NB4 (cell line): ENCODE measurements at regions not wholly inside any gene's neighbourhood (a gene's known extent, or its start where the extent isn't known, plus 50 kb on each side); places are given as distances from the start of the nearest gene placed in this dataset.

ENCODE experiments used
- MAX ChIP-seq: IDR thresholded peaks from 2 replicates; pipeline ENCODE4 v1.6.1; 2011; ENCODE audit warnings: low read depth, low read length
- MYC ChIP-seq: IDR thresholded peaks from 2 replicates; pipeline ENCODE4 v1.6.1; 2011; ENCODE audit warnings: low read depth, low read length
- POLR2A ChIP-seq: IDR thresholded peaks from 2 replicates; pipeline ENCODE4 v1.6.1; 2011; ENCODE audit warnings: mild to moderate bottlenecking; ENCODE audit not compliant: insufficient read length; ENCODE audit errors: extremely low read depth
- TF ChIP-seq, protein P1 (sequence below): IDR thresholded peaks from one replicate; pipeline ENCODE4 v1.5.1; 2012; ENCODE audit warnings: low read depth, low read length

DNA sequence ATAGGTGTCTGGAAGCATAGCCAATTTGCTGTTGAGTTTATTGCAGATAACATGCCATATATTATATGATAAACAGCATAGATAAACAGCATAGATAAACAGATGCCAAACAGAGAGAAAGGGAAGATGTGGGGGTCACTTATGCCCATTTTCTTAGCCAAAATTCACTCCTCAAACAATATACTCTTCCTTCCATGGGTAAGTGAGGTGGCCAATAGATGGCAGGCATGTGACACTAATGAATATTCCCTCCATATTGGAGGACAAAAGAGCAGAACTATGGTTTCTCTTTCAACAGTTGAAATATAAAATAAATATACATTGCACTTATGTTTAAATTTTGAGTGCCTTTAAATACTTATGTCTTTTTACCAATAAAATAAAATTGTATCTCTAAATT is 1212.8 kb downstream of the REEP3 start:
- TF ChIP-seq POLR2A (no peak), MAX (peak; percentile 26; the same call in 1 of the 2 replicates), MYC (no peak)
- TF ChIP-seq, protein P1, sequence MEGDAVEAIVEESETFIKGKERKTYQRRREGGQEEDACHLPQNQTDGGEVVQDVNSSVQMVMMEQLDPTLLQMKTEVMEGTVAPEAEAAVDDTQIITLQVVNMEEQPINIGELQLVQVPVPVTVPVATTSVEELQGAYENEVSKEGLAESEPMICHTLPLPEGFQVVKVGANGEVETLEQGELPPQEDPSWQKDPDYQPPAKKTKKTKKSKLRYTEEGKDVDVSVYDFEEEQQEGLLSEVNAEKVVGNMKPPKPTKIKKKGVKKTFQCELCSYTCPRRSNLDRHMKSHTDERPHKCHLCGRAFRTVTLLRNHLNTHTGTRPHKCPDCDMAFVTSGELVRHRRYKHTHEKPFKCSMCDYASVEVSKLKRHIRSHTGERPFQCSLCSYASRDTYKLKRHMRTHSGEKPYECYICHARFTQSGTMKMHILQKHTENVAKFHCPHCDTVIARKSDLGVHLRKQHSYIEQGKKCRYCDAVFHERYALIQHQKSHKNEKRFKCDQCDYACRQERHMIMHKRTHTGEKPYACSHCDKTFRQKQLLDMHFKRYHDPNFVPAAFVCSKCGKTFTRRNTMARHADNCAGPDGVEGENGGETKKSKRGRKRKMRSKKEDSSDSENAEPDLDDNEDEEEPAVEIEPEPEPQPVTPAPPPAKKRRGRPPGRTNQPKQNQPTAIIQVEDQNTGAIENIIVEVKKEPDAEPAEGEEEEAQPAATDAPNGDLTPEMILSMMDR = peak; percentile 39
